GM12865 (cell line): ENCODE measurements at regions not wholly inside any gene's neighbourhood (a gene's known extent, or its start where the extent isn't known, plus 50 kb on each side); places are given as distances from the start of the nearest gene placed in this dataset.

Source experiments
- DNase-seq: peaks from one replicate; pipeline ENCODE4 v3.0.0; 2010; ENCODE audit warnings: low read depth
- H3K4me3 ChIP-seq: 2 replicates; pipeline ENCODE4 v1.5.1; 2011; ENCODE audit warnings: mild to moderate bottlenecking, low read depth, low read length, control low read depth
- CTCF ChIP-seq: IDR thresholded peaks from 2 replicates; pipeline ENCODE4 v1.5.1; 2011; ENCODE audit warnings: low read length, control low read depth, low read depth, inconsistent platforms; ENCODE audit not compliant: insufficient read depth; ENCODE audit errors: missing control alignments

DNA sequence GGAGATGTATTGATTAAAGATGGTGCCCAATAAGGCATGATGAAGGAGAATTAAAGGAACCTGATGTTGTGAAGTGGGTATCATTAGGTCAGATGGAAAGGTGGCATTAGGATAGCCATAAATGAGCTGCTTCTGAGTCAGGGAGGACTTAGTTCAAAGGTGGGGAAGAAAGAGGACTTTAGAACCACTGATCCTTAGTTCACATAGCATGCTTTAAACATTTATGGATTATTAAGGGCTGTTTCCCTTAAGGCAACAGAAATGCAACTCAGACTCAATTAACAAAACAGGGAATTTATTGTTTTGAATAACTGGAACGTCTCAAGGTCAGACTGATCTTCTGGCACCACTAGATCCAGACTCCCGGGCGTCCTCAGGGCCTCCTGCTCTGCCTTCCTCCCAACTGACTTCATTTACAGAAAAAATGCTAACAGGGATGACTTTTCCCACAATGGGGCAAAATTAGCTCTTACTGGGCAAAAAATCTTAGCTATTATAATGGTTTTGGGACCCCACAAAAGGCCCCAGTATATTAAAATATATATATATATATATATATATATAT lies 1526.0 kb downstream of the TBC1D22A start:
- TF ChIP-seq CTCF, result no peak
- no peak overlapping the region for H3K4me3 ChIP-seq
- no peak for DNase-seq

DNA sequence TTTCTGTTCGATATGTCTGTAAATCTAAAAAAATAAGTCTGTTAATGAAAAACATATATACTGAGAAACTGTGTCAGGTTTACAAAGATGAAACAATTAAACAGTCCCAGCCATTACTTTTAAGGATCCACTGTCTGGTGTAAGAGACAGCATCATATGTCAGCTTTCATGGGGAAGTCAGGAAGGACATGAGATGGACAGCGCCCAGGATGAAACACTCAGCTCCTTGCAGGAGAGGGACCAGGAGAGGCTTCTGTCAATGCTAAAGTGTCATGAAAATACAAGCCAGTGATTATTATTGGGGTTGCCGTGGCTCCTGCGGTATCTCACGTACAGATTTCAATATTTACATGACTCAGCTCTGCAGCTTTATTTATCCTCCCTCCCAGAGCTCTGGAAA lies 1524.6 kb downstream of the TBC1D22A start:
- no peak for TF ChIP-seq CTCF
- no peak for DNase-seq
- no peak overlapping the region for H3K4me3 ChIP-seq

DNA sequence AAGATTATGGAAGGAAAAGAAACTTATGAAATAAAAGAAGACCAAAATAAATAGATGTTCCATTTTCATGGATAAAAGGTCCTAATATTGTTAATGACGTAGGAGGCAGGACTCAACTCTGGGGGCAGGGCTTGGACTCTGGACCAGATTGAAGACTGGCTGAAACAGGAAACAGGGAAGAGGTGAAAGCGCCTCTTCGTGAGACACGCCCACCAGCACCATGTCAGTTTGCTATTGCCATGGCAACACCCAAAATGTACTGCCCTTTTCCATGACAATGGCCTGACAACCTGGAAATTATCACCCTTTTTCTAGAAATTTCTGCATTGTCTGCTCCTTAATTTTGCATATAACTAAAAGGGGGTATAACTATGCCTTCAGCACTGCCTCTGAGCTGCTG lies 1522.2 kb downstream of the TBC1D22A start:
- no peak for TF ChIP-seq CTCF
- no peak for DNase-seq
- no peak overlapping the region for H3K4me3 ChIP-seq

DNA sequence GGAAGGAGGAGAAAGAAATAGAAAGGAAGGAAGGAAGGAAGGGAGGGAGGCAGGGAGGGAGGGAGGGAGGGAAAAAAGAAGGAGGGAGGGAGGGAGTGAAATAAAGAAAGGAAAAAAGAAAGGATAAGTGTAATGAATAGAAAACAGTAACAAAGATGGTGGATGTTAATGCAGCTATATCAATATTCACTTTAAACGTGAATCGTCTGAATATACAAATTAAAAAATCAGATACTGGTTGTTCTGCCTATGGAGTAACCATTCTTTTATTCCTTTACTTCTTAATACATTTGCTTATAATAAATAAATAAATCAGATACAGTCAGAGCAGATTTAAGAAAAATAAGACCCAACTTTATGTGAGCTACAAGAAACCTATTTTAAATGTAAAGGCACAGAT lies 1520.4 kb downstream of the TBC1D22A start:
- no peak overlapping the region for H3K4me3 ChIP-seq
- DNase-seq, result no peak
- TF ChIP-seq CTCF, result no peak

- DNase-seq, result no peak
- H3K4me3 ChIP-seq, result no peak overlapping the region
- no peak for TF ChIP-seq CTCF
Measured at GRCh38 chr22:48279461-48279756, 1517.0 kb downstream of the TBC1D22A start.

DNA sequence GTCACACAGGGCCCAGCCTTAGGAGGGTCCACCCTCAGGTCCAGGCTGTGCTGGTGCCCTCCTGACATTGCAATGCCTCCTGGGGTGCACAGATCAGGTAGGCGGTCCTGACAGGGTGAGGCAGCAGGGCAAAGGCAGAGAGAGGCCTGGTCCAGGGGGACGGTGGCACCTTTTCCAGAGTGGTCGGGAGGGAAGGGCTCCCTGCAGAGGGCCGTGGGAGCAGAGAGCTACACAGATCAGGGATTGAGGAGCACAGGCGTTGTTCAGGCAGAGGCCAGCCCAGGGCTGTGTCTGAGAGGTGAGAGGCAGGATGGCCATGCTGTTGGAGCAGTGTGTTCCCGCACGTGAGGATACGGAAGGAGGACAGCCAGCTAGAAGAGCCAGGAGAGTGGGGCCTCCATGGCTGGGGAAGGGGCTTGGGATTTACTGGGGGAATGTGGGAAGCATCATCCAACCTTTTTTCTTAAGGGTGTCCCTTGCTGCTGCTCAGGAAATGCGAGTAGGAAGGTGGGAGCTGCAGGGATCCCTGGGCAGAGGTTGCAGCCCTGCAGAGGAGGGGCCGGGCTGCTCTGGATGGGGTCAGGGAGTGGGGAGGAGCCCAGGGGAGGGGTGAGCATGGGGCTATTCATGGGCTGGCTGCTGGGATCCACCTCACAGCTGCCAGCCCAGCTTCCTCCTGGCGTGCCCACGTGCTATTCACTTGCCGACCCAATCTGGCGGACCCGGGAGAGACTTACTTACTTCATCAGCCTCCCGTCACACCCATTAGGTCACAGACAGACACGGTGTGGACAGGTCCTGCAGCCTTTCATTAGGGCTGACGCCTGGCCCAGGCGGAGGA lies 1516.4 kb downstream of the TBC1D22A start:
- H3K4me3 ChIP-seq, result no peak overlapping the region
- no peak for TF ChIP-seq CTCF
- no peak for DNase-seq

DNA sequence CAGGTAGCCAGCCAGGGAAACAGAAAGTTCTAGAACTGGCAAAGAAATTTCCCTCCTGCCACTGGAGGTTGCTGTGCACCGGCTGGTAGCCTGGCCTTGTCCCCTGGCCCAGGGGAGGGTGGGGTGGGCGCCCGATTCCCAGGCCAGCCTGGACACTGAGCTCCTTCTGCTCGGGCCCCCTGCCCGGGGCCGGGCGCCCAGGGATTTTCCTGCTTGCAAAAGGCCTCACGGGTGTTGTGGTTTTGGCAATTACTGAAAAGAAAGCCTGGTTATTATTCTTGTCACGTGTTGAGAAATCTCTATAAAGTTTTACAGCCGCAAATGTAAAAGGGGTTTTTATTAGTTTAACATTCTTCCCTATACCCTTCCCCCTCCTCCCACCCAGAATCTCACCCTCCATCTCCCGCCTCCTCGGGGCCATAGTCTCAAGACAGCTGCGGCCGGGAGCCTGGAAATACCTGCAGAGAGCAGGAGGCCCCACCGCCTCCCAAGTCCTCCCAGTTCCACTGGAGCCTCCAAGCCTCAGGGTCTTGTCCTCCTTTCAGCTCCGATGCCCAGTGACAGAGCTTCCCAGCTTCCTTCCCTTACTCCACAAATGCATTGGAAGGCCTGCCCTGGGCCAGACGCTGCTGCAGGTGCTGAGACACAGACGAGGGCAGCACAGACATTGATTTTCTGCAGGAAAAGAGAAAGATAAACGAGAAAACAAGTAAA lies 1515.6 kb downstream of the TBC1D22A start:
- DNase-seq, result no peak
- H3K4me3 ChIP-seq, result no peak overlapping the region
- TF ChIP-seq CTCF, result no peak
